Activated naive CD8-positive, alpha-beta T cell treated with anti-CD3 and anti-CD28 coated beads for 36 hours (primary cell): ENCODE measurements at regions not wholly inside any gene's neighbourhood (a gene's known extent, or its start where the extent isn't known, plus 50 kb on each side); places are given as distances from the start of the nearest gene placed in this dataset.

Experiments
- DNase-seq: peaks from one replicate; pipeline ENCODE4 v3.0.0; 2021
- H3K27ac Mint-ChIP-seq: one replicate; pipeline ENCODE4 v1.8.0; 2022; ENCODE audit warnings: mild to moderate bottlenecking, moderate library complexity, mixed read lengths
- H3K27me3 Mint-ChIP-seq: one replicate; pipeline ENCODE4 v1.8.0; 2022; ENCODE audit warnings: mild to moderate bottlenecking, mixed read lengths
- H3K36me3 Mint-ChIP-seq: one replicate; pipeline ENCODE4 v1.8.0; 2021; ENCODE audit warnings: mild to moderate bottlenecking, mixed read lengths
- H3K4me1 Mint-ChIP-seq: one replicate; pipeline ENCODE4 v1.8.0; 2021; ENCODE audit warnings: mixed read lengths
- H3K4me3 Mint-ChIP-seq: one replicate; pipeline ENCODE4 v1.8.0; 2022; ENCODE audit warnings: mild to moderate bottlenecking, moderate library complexity, mixed read lengths
- H3K9me3 Mint-ChIP-seq: one replicate; pipeline ENCODE4 v1.8.0; 2022; ENCODE audit warnings: mixed read lengths

GRCh38 chr9:14526504-14526903 lies 166.7 kb downstream of the ZDHHC21 start:
- no peak for DNase-seq
- Mint-ChIP-seq H3K36me3 (no peaks in the 10 kb centered on the region), H3K9me3 (no peaks in the 10 kb centered on the region), H3K27ac (no peak overlapping the region), H3K4me3 (no peak overlapping the region), H3K27me3 (peaks cover 9% of the 10 kb centered on the region), H3K4me1 (no peaks in the 10 kb centered on the region)

- no peaks in the 10 kb centered on the region for H3K4me1 Mint-ChIP-seq
- H3K4me3 Mint-ChIP-seq: no peak overlapping the region
- H3K36me3 Mint-ChIP-seq: no peaks in the 10 kb centered on the region
- no peak overlapping the region for H3K27ac Mint-ChIP-seq
- no peaks in the 10 kb centered on the region for H3K9me3 Mint-ChIP-seq
- peaks cover 6% of the 10 kb centered on the region for H3K27me3 Mint-ChIP-seq
- no peak for DNase-seq
These were observed 167.4 kb downstream of the ZDHHC21 start for GRCh38 chr9:14525856-14526255.

- DNase-seq: no peak
- Mint-ChIP-seq H3K4me1 (no peaks in the 10 kb centered on the region), H3K27me3 (peaks cover 6% of the 10 kb centered on the region), H3K36me3 (no peaks in the 10 kb centered on the region), H3K27ac (no peak overlapping the region), H3K4me3 (no peak overlapping the region), H3K9me3 (no peaks in the 10 kb centered on the region)
These were observed 168.2 kb downstream of the ZDHHC21 start for GRCh38 chr9:14524873-14525515.

GRCh38 chr9:14523545-14523944 lies 169.7 kb downstream of the ZDHHC21 start:
- H3K27ac Mint-ChIP-seq: no peak overlapping the region
- no peaks in the 10 kb centered on the region for H3K36me3 Mint-ChIP-seq
- no peak overlapping the region for H3K4me3 Mint-ChIP-seq
- no peaks in the 10 kb centered on the region for H3K4me1 Mint-ChIP-seq
- DNase-seq: no peak
- H3K9me3 Mint-ChIP-seq: no peaks in the 10 kb centered on the region
- peaks cover 6% of the 10 kb centered on the region for H3K27me3 Mint-ChIP-seq

- no peaks in the 10 kb centered on the region for H3K4me1 Mint-ChIP-seq
- H3K36me3 Mint-ChIP-seq: no peaks in the 10 kb centered on the region
- no peaks in the 10 kb centered on the region for H3K9me3 Mint-ChIP-seq
- H3K27me3 Mint-ChIP-seq: peaks cover 6% of the 10 kb centered on the region
- no peak overlapping the region for H3K27ac Mint-ChIP-seq
- no peak for DNase-seq
- no peak overlapping the region for H3K4me3 Mint-ChIP-seq
These were observed 170.4 kb downstream of the ZDHHC21 start for GRCh38 chr9:14522627-14523379.

- no peaks in the 10 kb centered on the region for H3K27me3 Mint-ChIP-seq
- H3K9me3 Mint-ChIP-seq: no peaks in the 10 kb centered on the region
- H3K27ac Mint-ChIP-seq: no peak overlapping the region
- no peaks in the 10 kb centered on the region for H3K36me3 Mint-ChIP-seq
- no peak overlapping the region for H3K4me3 Mint-ChIP-seq
- no peak for DNase-seq
- no peaks in the 10 kb centered on the region for H3K4me1 Mint-ChIP-seq
These were observed 172.9 kb downstream of the ZDHHC21 start for GRCh38 chr9:14520341-14520740.

GRCh38 chr9:14517154-14517906 lies 175.9 kb downstream of the ZDHHC21 start:
- no peak overlapping the region for H3K27ac Mint-ChIP-seq
- no peaks in the 10 kb centered on the region for H3K4me1 Mint-ChIP-seq
- no peak overlapping the region for H3K4me3 Mint-ChIP-seq

GRCh38 chr9:14516656-14517055 lies 176.6 kb downstream of the ZDHHC21 start:
- Mint-ChIP-seq H3K4me3 (no peak overlapping the region), H3K36me3 (no peaks in the 10 kb centered on the region), H3K4me1 (no peaks in the 10 kb centered on the region), H3K27ac (no peak overlapping the region), H3K27me3 (peaks cover 13% of the 10 kb centered on the region), H3K9me3 (no peaks in the 10 kb centered on the region)
- DNase-seq: no peak

More at GRCh38 chr9:14517154-14517906, 175.9 kb downstream of the ZDHHC21 start:
- no peaks in the 10 kb centered on the region for H3K36me3 Mint-ChIP-seq
- DNase-seq: no peak
- H3K9me3 Mint-ChIP-seq: no peaks in the 10 kb centered on the region
- H3K27me3 Mint-ChIP-seq: peaks cover 13% of the 10 kb centered on the region

- Mint-ChIP-seq H3K9me3 (no peaks in the 10 kb centered on the region), H3K36me3 (no peaks in the 10 kb centered on the region), H3K4me3 (no peak overlapping the region), H3K27me3 (peaks cover 13% of the 10 kb centered on the region), H3K27ac (no peak overlapping the region), H3K4me1 (no peaks in the 10 kb centered on the region)
- DNase-seq: no peak
These were observed 177.5 kb downstream of the ZDHHC21 start for GRCh38 chr9:14515571-14516198.

GRCh38 chr9:14515049-14515448 lies 178.2 kb downstream of the ZDHHC21 start:
- Mint-ChIP-seq H3K4me3 (no peak overlapping the region), H3K27ac (no peak overlapping the region), H3K36me3 (no peaks in the 10 kb centered on the region), H3K4me1 (no peaks in the 10 kb centered on the region), H3K9me3 (no peaks in the 10 kb centered on the region), H3K27me3 (peaks cover 13% of the 10 kb centered on the region)
- no peak for DNase-seq

GRCh38 chr9:14512942-14513341 lies 180.3 kb downstream of the ZDHHC21 start:
- Mint-ChIP-seq H3K4me3 (no peak overlapping the region), H3K36me3 (no peaks in the 10 kb centered on the region), H3K9me3 (no peaks in the 10 kb centered on the region), H3K27me3 (peaks cover 13% of the 10 kb centered on the region), H3K4me1 (no peaks in the 10 kb centered on the region), H3K27ac (no peak overlapping the region)
- no peak for DNase-seq

- Mint-ChIP-seq H3K4me1 (no peaks in the 10 kb centered on the region), H3K9me3 (no peaks in the 10 kb centered on the region), H3K4me3 (no peak overlapping the region), H3K27me3 (peaks cover 13% of the 10 kb centered on the region), H3K27ac (no peak overlapping the region), H3K36me3 (no peaks in the 10 kb centered on the region)
- no peak for DNase-seq
These were observed 181.8 kb downstream of the ZDHHC21 start for GRCh38 chr9:14511452-14511851.

GRCh38 chr9:14508884-14509283 lies 184.3 kb downstream of the ZDHHC21 start:
- no peak for DNase-seq
- peaks cover 6% of the 10 kb centered on the region for H3K27me3 Mint-ChIP-seq
- no peaks in the 10 kb centered on the region for H3K36me3 Mint-ChIP-seq
- no peaks in the 10 kb centered on the region for H3K4me1 Mint-ChIP-seq
- H3K4me3 Mint-ChIP-seq: no peak overlapping the region
- no peaks in the 10 kb centered on the region for H3K9me3 Mint-ChIP-seq
- H3K27ac Mint-ChIP-seq: no peak overlapping the region

GRCh38 chr9:14501366-14501765 lies 187.4 kb upstream of the NFIB start:
- Mint-ChIP-seq H3K36me3 (no peaks in the 10 kb centered on the region), H3K27me3 (peaks cover 8% of the 10 kb centered on the region), H3K27ac (no peak overlapping the region), H3K4me1 (no peaks in the 10 kb centered on the region), H3K4me3 (no peak overlapping the region), H3K9me3 (no peaks in the 10 kb centered on the region)
- no peak for DNase-seq

GRCh38 chr9:14500705-14501104 lies 186.8 kb upstream of the NFIB start:
- peaks cover 4% of the 10 kb centered on the region for H3K27me3 Mint-ChIP-seq
- no peaks in the 10 kb centered on the region for H3K36me3 Mint-ChIP-seq
- H3K9me3 Mint-ChIP-seq: no peaks in the 10 kb centered on the region
- no peak overlapping the region for H3K27ac Mint-ChIP-seq
- no peak for DNase-seq
- no peaks in the 10 kb centered on the region for H3K4me1 Mint-ChIP-seq
- no peak overlapping the region for H3K4me3 Mint-ChIP-seq
